ENCODE measurements at regions not wholly inside any gene's neighbourhood (a gene's known extent, or its start where the extent isn't known, plus 50 kb on each side); places are given as distances from the start of the nearest gene placed in this dataset.

DNA sequence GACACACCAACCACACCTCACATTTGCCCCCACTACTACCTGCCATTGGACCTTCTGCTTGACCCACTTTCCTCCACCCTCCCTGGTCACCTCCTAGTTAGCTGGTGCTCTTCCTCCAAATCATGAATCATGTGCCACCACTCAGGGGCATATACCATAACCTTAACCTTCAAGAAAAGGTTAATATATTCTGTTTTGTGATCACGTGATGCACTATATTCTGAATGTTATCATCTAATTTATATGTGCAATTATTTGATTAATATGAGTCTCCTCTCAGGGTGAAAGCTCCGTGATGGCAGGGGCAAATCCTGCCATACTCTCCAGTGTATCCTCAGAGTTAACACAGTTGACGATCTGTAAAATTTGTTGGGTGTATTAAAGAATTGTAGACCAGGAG is 635.5 kb downstream of the XPNPEP1 start:
- Histone ChIP-seq H3K4me3 (ENCODE audit: low read length) (no peak overlapping the region), H3K9me3 (ENCODE audit: low read length) (no peaks in the 10 kb centered on the region), H3K36me3 (ENCODE audit: low read depth, low read length) (no peaks in the 10 kb centered on the region), H2AFZ (ENCODE audit: low read length) (no peak overlapping the region), H4K20me1 (ENCODE audit: low read length) (no peaks in the 10 kb centered on the region), H3K27me3 (ENCODE audit: low read length) (no peaks in the 10 kb centered on the region), H3F3A (ENCODE audit: low read length, unreplicated experiment) (no peaks in the 10 kb centered on the region), H3K4me2 (ENCODE audit: low read length) (no peak overlapping the region), H3K9ac (ENCODE audit: low read length) (no peak overlapping the region), H3K4me1 (ENCODE audit: insufficient read depth, low read length) (no peaks in the 10 kb centered on the region), H3K9me2 (replicated peaks; ENCODE audit: low read length) (no peaks in the 10 kb centered on the region), H3K27ac (ENCODE audit: low read length) (no peak overlapping the region), H3K79me2 (ENCODE audit: low read length) (no peaks in the 10 kb centered on the region)
- DNase-seq (no peak), ATAC-seq (no peak)
- intact Hi-C loops (cut with micrococcal nuclease), result no loop called here
- ChIA-PET POLR2A (ENCODE audit: unreplicated experiment) (no interaction called here), CTCF (no interaction called here)
- BruUV-seq (replicated peaks), result no TSS peak
- TF ChIP-seq EZH2 (IDR thresholded peaks at IDR 0.05; ENCODE audit: low read length, unreplicated experiment) (no peak), EZH2phosphoT487 (IDR thresholded peaks at IDR 0.05; ENCODE audit: borderline replicate concordance, low read length) (no peak)
- TF ChIP-seq, protein P1, sequence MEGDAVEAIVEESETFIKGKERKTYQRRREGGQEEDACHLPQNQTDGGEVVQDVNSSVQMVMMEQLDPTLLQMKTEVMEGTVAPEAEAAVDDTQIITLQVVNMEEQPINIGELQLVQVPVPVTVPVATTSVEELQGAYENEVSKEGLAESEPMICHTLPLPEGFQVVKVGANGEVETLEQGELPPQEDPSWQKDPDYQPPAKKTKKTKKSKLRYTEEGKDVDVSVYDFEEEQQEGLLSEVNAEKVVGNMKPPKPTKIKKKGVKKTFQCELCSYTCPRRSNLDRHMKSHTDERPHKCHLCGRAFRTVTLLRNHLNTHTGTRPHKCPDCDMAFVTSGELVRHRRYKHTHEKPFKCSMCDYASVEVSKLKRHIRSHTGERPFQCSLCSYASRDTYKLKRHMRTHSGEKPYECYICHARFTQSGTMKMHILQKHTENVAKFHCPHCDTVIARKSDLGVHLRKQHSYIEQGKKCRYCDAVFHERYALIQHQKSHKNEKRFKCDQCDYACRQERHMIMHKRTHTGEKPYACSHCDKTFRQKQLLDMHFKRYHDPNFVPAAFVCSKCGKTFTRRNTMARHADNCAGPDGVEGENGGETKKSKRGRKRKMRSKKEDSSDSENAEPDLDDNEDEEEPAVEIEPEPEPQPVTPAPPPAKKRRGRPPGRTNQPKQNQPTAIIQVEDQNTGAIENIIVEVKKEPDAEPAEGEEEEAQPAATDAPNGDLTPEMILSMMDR (conservative IDR thresholded peaks at IDR 0.05; ENCODE audit: low read depth, low read length), result no peak

DNA sequence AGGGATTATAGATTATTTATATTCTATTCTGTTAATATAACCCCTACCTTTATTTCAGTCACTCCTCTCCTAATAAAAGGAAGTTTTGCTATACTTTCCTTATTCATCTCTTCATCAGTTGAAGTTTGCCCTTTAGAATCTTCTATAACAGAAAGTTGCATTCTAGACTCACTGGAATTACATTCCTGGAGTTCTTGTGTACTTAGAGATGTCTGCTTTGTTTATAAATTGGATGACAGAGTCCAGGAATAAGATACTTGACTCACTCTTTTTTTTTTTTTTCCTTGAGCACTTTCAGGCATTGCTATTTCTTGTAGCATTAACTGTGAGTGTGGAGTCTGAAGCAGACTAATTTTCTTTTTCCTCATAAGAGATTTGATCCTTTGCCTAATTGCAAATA is 640.8 kb downstream of the XPNPEP1 start:
- no peak overlapping the region for H3K4me2 ChIP-seq (ENCODE audit: low read length)
- intact Hi-C loops (cut with micrococcal nuclease), result no loop called here
- CTCF ChIA-PET, result no interaction called here
- ATAC-seq (peak; percentile 61), DNase-seq (peak; percentile 35)
- no peaks in the 10 kb centered on the region for H3K27me3 ChIP-seq (ENCODE audit: low read length)
- no peaks in the 10 kb centered on the region for H3K9me2 ChIP-seq (replicated peaks; ENCODE audit: low read length)
- no peaks in the 10 kb centered on the region for H3K79me2 ChIP-seq (ENCODE audit: low read length)
- no peaks in the 10 kb centered on the region for H4K20me1 ChIP-seq (ENCODE audit: low read length)
- no peaks in the 10 kb centered on the region for H3K9me3 ChIP-seq (ENCODE audit: low read length)
- H2AFZ ChIP-seq (ENCODE audit: low read length), result no peak overlapping the region
- H3K4me1 ChIP-seq (ENCODE audit: insufficient read depth, low read length), result no peaks in the 10 kb centered on the region
- no peak overlapping the region for H3K4me3 ChIP-seq (ENCODE audit: low read length)
- H3K9ac ChIP-seq (ENCODE audit: low read length), result no peak overlapping the region
- H3K36me3 ChIP-seq (ENCODE audit: low read depth, low read length), result no peaks in the 10 kb centered on the region
- no peaks in the 10 kb centered on the region for H3F3A ChIP-seq (ENCODE audit: low read length, unreplicated experiment)
- TF ChIP-seq, protein P1 (conservative IDR thresholded peaks at IDR 0.05; ENCODE audit: low read depth, low read length), result no peak
- TF ChIP-seq EZH2 (IDR thresholded peaks at IDR 0.05; ENCODE audit: low read length, unreplicated experiment), result no peak
- TF ChIP-seq EZH2phosphoT487 (IDR thresholded peaks at IDR 0.05; ENCODE audit: borderline replicate concordance, low read length), result no peak
- no peak overlapping the region for H3K27ac ChIP-seq (ENCODE audit: low read length)
- POLR2A ChIA-PET (ENCODE audit: unreplicated experiment), result no interaction called here
- BruUV-seq (replicated peaks), result no TSS peak

DNA sequence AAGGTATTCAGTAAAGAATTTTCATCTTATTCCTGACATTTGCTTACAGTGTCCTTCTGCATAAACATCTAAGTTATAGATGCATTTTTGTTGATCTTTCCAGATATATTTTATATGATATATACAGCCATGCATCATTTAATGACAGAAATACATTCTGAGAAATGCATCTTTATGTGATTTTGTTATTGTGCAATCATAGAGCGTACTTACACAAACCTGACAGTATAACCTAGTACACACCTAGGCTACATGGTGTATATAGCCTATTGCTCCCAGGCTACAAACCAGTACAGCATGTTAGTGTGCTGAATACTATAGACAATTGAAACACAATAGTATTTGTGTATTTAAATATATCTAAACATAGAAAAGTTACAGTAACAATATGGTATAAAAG is 642.0 kb downstream of the XPNPEP1 start:
- Histone ChIP-seq H3K9ac (ENCODE audit: low read length) (no peak overlapping the region), H3K27me3 (ENCODE audit: low read length) (no peaks in the 10 kb centered on the region), H3K4me1 (ENCODE audit: insufficient read depth, low read length) (no peaks in the 10 kb centered on the region), H3K36me3 (ENCODE audit: low read depth, low read length) (no peaks in the 10 kb centered on the region), H4K20me1 (ENCODE audit: low read length) (no peaks in the 10 kb centered on the region), H3K79me2 (ENCODE audit: low read length) (no peaks in the 10 kb centered on the region), H3K9me3 (ENCODE audit: low read length) (no peaks in the 10 kb centered on the region), H3K27ac (ENCODE audit: low read length) (no peak overlapping the region), H3K9me2 (replicated peaks; ENCODE audit: low read length) (no peaks in the 10 kb centered on the region), H2AFZ (ENCODE audit: low read length) (no peak overlapping the region), H3K4me2 (ENCODE audit: low read length) (no peak overlapping the region), H3F3A (ENCODE audit: low read length, unreplicated experiment) (no peaks in the 10 kb centered on the region), H3K4me3 (ENCODE audit: low read length) (no peak overlapping the region)
- BruUV-seq (replicated peaks), result no TSS peak
- DNase-seq (no peak), ATAC-seq (no peak)
- ChIA-PET CTCF (no interaction called here), POLR2A (ENCODE audit: unreplicated experiment) (no interaction called here)
- intact Hi-C loops (cut with micrococcal nuclease), result no loop called here
- TF ChIP-seq, protein P1 (conservative IDR thresholded peaks at IDR 0.05; ENCODE audit: low read depth, low read length), result no peak
- TF ChIP-seq EZH2 (IDR thresholded peaks at IDR 0.05; ENCODE audit: low read length, unreplicated experiment), result no peak
- no peak for TF ChIP-seq EZH2phosphoT487 (IDR thresholded peaks at IDR 0.05; ENCODE audit: borderline replicate concordance, low read length)
